KMS-11 (cell line): ENCODE measurements at regions not wholly inside any gene's neighbourhood (a gene's known extent, or its start where the extent isn't known, plus 50 kb on each side); places are given as distances from the start of the nearest gene placed in this dataset.
A peak's percentile ranks its signal among the peaks of the same experiment; 100 is the strongest.

Experiments
- H2AFZ ChIP-seq: fragments of 200-600 bp; sonication (generic); 2 replicates; pipeline ENCODE4 v1.6.1; 2016; ENCODE audit warnings: antibody characterized with exemption, mixed run types, low read depth
- H3K27ac ChIP-seq: fragments of 200-600 bp; sonication (generic); 2 replicates; pipeline ENCODE4 v1.6.1; 2016; ENCODE audit warnings: mild to moderate bottlenecking, mixed run types
- H3K27me3 ChIP-seq: fragments of 200-600 bp; sonication (generic); 2 replicates; pipeline ENCODE4 v1.6.1; 2017; ENCODE audit warnings: mild to moderate bottlenecking, low read depth, mixed run types, moderate library complexity; ENCODE audit not compliant: insufficient read depth
- H3K36me3 ChIP-seq: fragments of 200-600 bp; sonication (generic); 2 replicates; pipeline ENCODE4 v1.6.1; 2017; ENCODE audit warnings: mild to moderate bottlenecking, mixed run types; ENCODE audit not compliant: insufficient read depth
- H3K4me1 ChIP-seq: fragments of 200-600 bp; sonication (generic); 2 replicates; pipeline ENCODE4 v1.6.1; 2016; ENCODE audit warnings: mild to moderate bottlenecking, low read depth, mixed run types; ENCODE audit not compliant: poor library complexity, severe bottlenecking
- H3K4me2 ChIP-seq: fragments of 200-600 bp; sonication (generic); 2 replicates; pipeline ENCODE4 v1.7.0; 2016; ENCODE audit warnings: mild to moderate bottlenecking, mixed run types
- H3K4me3 ChIP-seq: fragments of 200-600 bp; sonication (generic); IDR thresholded peaks from 2 replicates; pipeline ENCODE4 v1.6.1; 2017; ENCODE audit warnings: low read depth, low read length, mixed read lengths; ENCODE audit not compliant: insufficient read depth
- H3K79me2 ChIP-seq: fragments of 200-600 bp; sonication (generic); 2 replicates; pipeline ENCODE4 v1.6.1; 2016; ENCODE audit warnings: low read depth, mixed run types; ENCODE audit not compliant: insufficient read depth
- H3K9ac ChIP-seq: fragments of 200-600 bp; sonication (generic); 2 replicates; pipeline ENCODE4 v1.6.1; 2016; ENCODE audit warnings: mild to moderate bottlenecking, mixed run types
- H4K20me1 ChIP-seq: fragments of 200-600 bp; sonication (generic); 2 replicates; pipeline ENCODE4 v1.6.1; 2016; ENCODE audit warnings: mild to moderate bottlenecking, mixed run types; ENCODE audit not compliant: insufficient read depth
- CTCF ChIP-seq: fragments of 200-600 bp; sonication (generic); conservative IDR thresholded peaks from 2 replicates; pipeline ENCODE4 v1.6.1; 2017; ENCODE audit warnings: low read depth, mild to moderate bottlenecking, antibody characterized with exemption, low read length, moderate library complexity, mixed read lengths

GRCh38 chr1:170388489-170388888 lies 143.5 kb upstream of the GORAB start:
- Histone ChIP-seq H4K20me1 (no peaks in the 10 kb centered on the region), H3K4me2 (no peak overlapping the region), H3K9ac (no peak overlapping the region), H3K27me3 (no peaks in the 10 kb centered on the region), H3K36me3 (no peaks in the 10 kb centered on the region), H3K79me2 (no peaks in the 10 kb centered on the region), H2AFZ (no peak overlapping the region), H3K4me1 (no peaks in the 10 kb centered on the region), H3K27ac (no peak overlapping the region), H3K4me3 (no peak overlapping the region)
- TF ChIP-seq CTCF: no peak

DNA sequence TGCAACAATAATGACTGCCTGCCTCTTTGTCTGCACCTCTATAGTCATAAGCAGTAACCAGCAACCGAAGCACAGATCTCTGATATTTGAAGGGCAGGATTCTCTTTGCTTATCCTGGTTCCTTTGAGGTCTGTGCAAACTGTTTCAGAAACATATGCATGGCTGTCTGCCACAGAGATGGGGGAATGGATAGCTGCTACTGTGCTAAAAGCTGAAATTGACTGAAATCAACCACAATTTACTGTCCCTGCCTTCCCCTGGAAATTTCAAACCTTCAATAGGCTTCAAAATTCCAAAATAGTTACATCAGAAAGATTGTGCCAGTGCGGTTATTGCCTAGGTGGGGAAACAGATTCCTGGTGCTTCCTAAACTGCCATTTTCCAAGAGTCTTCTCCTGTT lies 136.8 kb upstream of the GORAB start:
- Histone ChIP-seq H3K27ac (no peak overlapping the region), H3K79me2 (no peaks in the 10 kb centered on the region), H3K27me3 (no peaks in the 10 kb centered on the region), H3K4me3 (no peak overlapping the region), H3K36me3 (no peaks in the 10 kb centered on the region), H3K4me2 (no peak overlapping the region), H3K4me1 (peaks cover 3% of the 10 kb centered on the region), H2AFZ (no peak overlapping the region), H3K9ac (no peak overlapping the region), H4K20me1 (no peaks in the 10 kb centered on the region)
- TF ChIP-seq CTCF: no peak

DNA sequence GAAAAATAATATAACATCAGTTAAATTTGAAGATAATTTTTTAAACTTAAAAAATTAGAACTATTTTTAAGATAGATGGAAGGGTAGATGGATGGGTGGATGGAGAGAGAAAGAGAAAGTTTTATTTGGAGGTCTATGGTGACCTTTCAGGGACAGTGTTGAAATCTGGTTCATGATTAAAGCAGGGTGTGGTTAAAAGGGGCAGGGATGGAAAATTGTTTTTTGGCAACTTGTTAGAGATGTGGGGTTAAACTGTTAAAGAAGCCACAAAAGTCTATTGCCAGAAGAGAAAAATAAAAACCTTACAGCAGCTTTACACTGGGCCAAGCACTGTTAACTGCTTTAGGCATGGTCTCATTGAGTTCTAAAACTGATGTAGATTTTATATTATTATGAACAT lies 134.9 kb upstream of the GORAB start:
- H3K9ac ChIP-seq: no peak overlapping the region
- H3K4me3 ChIP-seq: no peak overlapping the region
- no peaks in the 10 kb centered on the region for H4K20me1 ChIP-seq
- H3K4me1 ChIP-seq: peaks cover 22% of the 10 kb centered on the region
- no peak overlapping the region for H2AFZ ChIP-seq
- no peaks in the 10 kb centered on the region for H3K79me2 ChIP-seq
- H3K27me3 ChIP-seq: no peaks in the 10 kb centered on the region
- no peak overlapping the region for H3K27ac ChIP-seq
- TF ChIP-seq CTCF: no peak
- H3K4me2 ChIP-seq: no peak overlapping the region
- H3K36me3 ChIP-seq: no peaks in the 10 kb centered on the region

DNA sequence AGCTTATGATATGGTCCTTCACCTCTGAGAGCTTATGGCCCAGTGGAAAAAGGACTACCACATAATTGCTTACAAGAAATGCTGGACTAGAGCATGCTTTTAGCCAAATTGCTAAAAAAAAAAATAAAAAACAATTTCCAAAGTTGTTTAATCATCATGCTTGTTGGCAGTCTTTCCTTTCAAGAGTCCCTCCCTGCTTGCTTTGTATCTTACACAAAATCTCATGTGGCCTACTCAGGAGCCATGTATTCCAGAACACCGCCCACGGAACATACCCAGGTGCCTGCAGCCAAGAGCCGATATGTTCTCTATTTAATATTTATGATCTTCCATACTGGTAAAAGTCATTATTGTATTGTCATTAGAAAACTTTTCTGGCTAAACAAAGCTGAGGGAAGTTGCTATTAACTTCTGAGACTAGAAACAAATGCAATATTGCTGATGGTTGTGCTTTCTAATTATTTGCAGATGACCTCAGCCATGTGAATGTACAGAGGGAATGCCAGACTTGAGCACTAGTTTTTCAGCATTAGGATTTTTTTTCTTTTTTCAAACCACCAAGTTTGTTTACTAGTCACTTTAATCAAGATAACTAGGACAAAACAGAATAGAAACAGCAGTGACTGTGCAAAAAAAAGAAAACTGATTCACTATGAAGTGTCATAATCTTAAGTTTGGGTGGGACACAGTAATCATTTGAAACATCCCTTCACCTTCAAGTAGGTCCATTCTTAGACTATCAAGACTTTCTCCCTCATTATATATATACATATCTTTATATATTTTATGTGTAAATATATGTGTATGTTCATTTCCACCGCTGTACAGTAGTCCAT lies 129.3 kb upstream of the GORAB start:
- H3K36me3 ChIP-seq: no peaks in the 10 kb centered on the region

More for the DNA sequence above, 129.3 kb upstream of the GORAB start:
- Histone ChIP-seq H3K4me3 (no peak overlapping the region), H3K4me1 (peaks cover 44% of the 10 kb centered on the region), H4K20me1 (no peaks in the 10 kb centered on the region), H3K27me3 (no peaks in the 10 kb centered on the region), H3K79me2 (no peaks in the 10 kb centered on the region), H3K4me2 (peak overlapping the region; percentile 58), H3K9ac (no peak overlapping the region), H3K27ac (peak overlapping the region; percentile 46), H2AFZ (peak overlapping the region; percentile 28; the same call in 1 of the 2 replicates)
- no peak for TF ChIP-seq CTCF
